ENCODE measurements at regions not wholly inside any gene's neighbourhood (a gene's known extent, or its start where the extent isn't known, plus 50 kb on each side); places are given as distances from the start of the nearest gene placed in this dataset.

DNA sequence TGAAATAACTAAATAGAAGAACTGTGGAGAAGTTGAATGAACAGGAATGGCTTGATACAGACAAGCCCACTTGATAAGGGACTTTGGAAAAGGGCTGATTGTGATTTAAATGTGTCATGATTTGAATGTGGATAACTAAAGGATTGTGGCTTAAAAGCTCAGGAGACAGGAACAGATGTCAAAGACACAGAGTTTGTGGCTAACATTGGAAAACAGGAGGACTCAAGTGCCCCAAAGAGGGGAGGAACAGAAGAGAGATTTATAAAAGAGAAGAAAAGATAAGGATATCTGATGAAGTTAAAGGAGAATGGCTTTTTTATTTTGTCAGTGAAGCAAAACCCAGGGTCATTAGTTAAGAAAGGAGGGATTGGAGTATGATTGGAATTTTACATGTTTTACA, 124.2 kb upstream of the TRPM3 start:
- Histone ChIP-seq H3K4me1 (ENCODE audit: insufficient read depth, low read length) (no peaks in the 10 kb centered on the region), H3K4me2 (ENCODE audit: low read length) (no peak overlapping the region), H2AFZ (ENCODE audit: low read length) (no peak overlapping the region), H3K4me3 (ENCODE audit: low read length) (no peak overlapping the region), H3F3A (ENCODE audit: low read length, unreplicated experiment) (no peaks in the 10 kb centered on the region), H4K20me1 (ENCODE audit: low read length) (no peaks in the 10 kb centered on the region), H3K9me3 (ENCODE audit: low read length) (no peaks in the 10 kb centered on the region), H3K9ac (ENCODE audit: low read length) (no peak overlapping the region), H3K36me3 (ENCODE audit: low read depth, low read length) (no peaks in the 10 kb centered on the region; the same call in 1 of the 2 replicates), H3K79me2 (ENCODE audit: low read length) (no peaks in the 10 kb centered on the region), H3K9me2 (replicated peaks; ENCODE audit: low read length) (no peaks in the 10 kb centered on the region), H3K27me3 (ENCODE audit: low read length) (no peaks in the 10 kb centered on the region), H3K27ac (ENCODE audit: low read length) (no peak overlapping the region)
- intact Hi-C loops (cut with micrococcal nuclease): no loop called here
- POLR2A ChIA-PET (ENCODE audit: unreplicated experiment): no interaction called here
- TF ChIP-seq, protein P1, sequence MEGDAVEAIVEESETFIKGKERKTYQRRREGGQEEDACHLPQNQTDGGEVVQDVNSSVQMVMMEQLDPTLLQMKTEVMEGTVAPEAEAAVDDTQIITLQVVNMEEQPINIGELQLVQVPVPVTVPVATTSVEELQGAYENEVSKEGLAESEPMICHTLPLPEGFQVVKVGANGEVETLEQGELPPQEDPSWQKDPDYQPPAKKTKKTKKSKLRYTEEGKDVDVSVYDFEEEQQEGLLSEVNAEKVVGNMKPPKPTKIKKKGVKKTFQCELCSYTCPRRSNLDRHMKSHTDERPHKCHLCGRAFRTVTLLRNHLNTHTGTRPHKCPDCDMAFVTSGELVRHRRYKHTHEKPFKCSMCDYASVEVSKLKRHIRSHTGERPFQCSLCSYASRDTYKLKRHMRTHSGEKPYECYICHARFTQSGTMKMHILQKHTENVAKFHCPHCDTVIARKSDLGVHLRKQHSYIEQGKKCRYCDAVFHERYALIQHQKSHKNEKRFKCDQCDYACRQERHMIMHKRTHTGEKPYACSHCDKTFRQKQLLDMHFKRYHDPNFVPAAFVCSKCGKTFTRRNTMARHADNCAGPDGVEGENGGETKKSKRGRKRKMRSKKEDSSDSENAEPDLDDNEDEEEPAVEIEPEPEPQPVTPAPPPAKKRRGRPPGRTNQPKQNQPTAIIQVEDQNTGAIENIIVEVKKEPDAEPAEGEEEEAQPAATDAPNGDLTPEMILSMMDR (conservative IDR thresholded peaks at IDR 0.05; ENCODE audit: low read depth, low read length): no peak
- TF ChIP-seq EZH2 (IDR thresholded peaks at IDR 0.05; ENCODE audit: low read length, unreplicated experiment) (no peak), EZH2phosphoT487 (IDR thresholded peaks at IDR 0.05; ENCODE audit: borderline replicate concordance, low read length) (no peak)
- no peak for DNase-seq
- no TSS peak for BruUV-seq (replicated peaks)
- no peak for ATAC-seq
- CTCF ChIA-PET: no interaction called here

DNA sequence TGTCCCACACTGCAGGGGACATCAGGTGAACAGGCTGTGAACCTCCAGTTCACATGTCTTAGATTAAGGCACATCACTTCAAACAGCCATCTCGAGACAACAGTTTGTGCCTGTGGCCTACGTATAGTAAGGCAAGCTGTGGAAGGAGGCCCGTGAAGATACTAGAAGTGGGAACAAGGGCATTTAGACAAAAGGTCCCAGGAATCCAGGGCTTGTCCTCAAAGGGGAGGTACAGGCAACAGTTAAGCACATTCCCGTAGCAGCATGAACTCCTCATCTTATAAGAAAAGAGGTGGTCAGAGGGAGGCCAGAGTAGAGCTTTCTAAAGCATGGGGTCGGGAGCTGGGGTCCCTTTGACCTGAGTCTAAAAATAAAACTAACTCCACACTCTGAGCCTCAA, 122.5 kb upstream of the TRPM3 start:
- Histone ChIP-seq H3K4me1 (ENCODE audit: insufficient read depth, low read length) (no peaks in the 10 kb centered on the region), H3K9ac (ENCODE audit: low read length) (no peak overlapping the region), H3K36me3 (ENCODE audit: low read depth, low read length) (no peaks in the 10 kb centered on the region), H3K9me2 (replicated peaks; ENCODE audit: low read length) (no peaks in the 10 kb centered on the region), H3K27me3 (ENCODE audit: low read length) (peaks cover 5% of the 10 kb centered on the region; the same call in 1 of the 2 replicates), H3K27ac (ENCODE audit: low read length) (no peak overlapping the region), H3K4me3 (ENCODE audit: low read length) (no peak overlapping the region), H4K20me1 (ENCODE audit: low read length) (no peaks in the 10 kb centered on the region), H3K4me2 (ENCODE audit: low read length) (no peak overlapping the region), H3F3A (ENCODE audit: low read length, unreplicated experiment) (no peaks in the 10 kb centered on the region), H3K9me3 (ENCODE audit: low read length) (no peaks in the 10 kb centered on the region), H2AFZ (ENCODE audit: low read length) (no peak overlapping the region), H3K79me2 (ENCODE audit: low read length) (no peaks in the 10 kb centered on the region)
- DNase-seq: no peak
- ChIA-PET POLR2A (ENCODE audit: unreplicated experiment) (no interaction called here), CTCF (no interaction called here)
- TF ChIP-seq EZH2phosphoT487 (IDR thresholded peaks at IDR 0.05; ENCODE audit: borderline replicate concordance, low read length) (no peak), EZH2 (IDR thresholded peaks at IDR 0.05; ENCODE audit: low read length, unreplicated experiment) (no peak)
- TF ChIP-seq, protein P1 (conservative IDR thresholded peaks at IDR 0.05; ENCODE audit: low read depth, low read length): no peak
- no TSS peak for BruUV-seq (replicated peaks)
- intact Hi-C loops (cut with micrococcal nuclease): no loop called here
- no peak for ATAC-seq

DNA sequence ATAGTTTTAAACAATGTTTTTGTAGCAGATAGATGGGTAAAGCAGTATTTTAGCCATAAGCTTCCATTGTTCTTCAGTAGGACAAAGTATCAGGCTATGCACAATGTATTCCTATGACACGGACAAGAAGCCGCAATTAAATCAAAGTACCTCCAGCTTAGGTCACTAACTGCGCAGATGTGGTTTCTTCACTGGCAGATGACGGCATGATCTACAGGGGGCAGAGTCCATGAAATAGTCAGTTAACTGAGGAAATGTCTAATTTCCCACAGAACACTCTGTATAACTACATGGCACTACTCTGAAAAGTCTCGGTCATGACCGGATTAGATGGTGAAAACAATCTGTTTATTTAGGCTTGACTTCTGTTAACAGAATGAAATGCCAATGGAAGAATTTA, 120.7 kb upstream of the TRPM3 start:
- Histone ChIP-seq H3K4me2 (ENCODE audit: low read length) (no peak overlapping the region), H3K79me2 (ENCODE audit: low read length) (no peaks in the 10 kb centered on the region), H3K27me3 (ENCODE audit: low read length) (peaks cover 5% of the 10 kb centered on the region; the same call in 1 of the 2 replicates), H4K20me1 (ENCODE audit: low read length) (no peaks in the 10 kb centered on the region), H3K4me3 (ENCODE audit: low read length) (no peak overlapping the region), H3K4me1 (ENCODE audit: insufficient read depth, low read length) (no peaks in the 10 kb centered on the region), H3K9me2 (replicated peaks; ENCODE audit: low read length) (no peaks in the 10 kb centered on the region), H3K36me3 (ENCODE audit: low read depth, low read length) (no peaks in the 10 kb centered on the region), H3F3A (ENCODE audit: low read length, unreplicated experiment) (no peaks in the 10 kb centered on the region), H3K9ac (ENCODE audit: low read length) (no peak overlapping the region), H3K27ac (ENCODE audit: low read length) (no peak overlapping the region), H3K9me3 (ENCODE audit: low read length) (no peaks in the 10 kb centered on the region), H2AFZ (ENCODE audit: low read length) (no peak overlapping the region)
- TF ChIP-seq, protein P1 (conservative IDR thresholded peaks at IDR 0.05; ENCODE audit: low read depth, low read length): no peak
- TF ChIP-seq EZH2phosphoT487 (IDR thresholded peaks at IDR 0.05; ENCODE audit: borderline replicate concordance, low read length) (no peak), EZH2 (IDR thresholded peaks at IDR 0.05; ENCODE audit: low read length, unreplicated experiment) (no peak)
- DNase-seq: no peak
- ChIA-PET CTCF (no interaction called here), POLR2A (ENCODE audit: unreplicated experiment) (no interaction called here)
- BruUV-seq (replicated peaks): no TSS peak
- no peak for ATAC-seq
- intact Hi-C loops (cut with micrococcal nuclease): no loop called here

Measured in PC-3 (cell line).